OCI-LY1 (cell line): ENCODE measurements at regions not wholly inside any gene's neighbourhood (a gene's known extent, or its start where the extent isn't known, plus 50 kb on each side); places are given as distances from the start of the nearest gene placed in this dataset.

Experiments
- EZH2 ChIP-seq: fragments of 200-600 bp; sonication (generic), shearing (Covaris generic); IDR thresholded peaks from 2 replicates; pipeline ENCODE4 v1.8.0; 2017; ENCODE audit warnings: borderline replicate concordance, mixed run types, mild to moderate bottlenecking, antibody characterized with exemption, low read length, moderate library complexity, mixed read lengths
- TF ChIP-seq, protein P1 (sequence below): fragments of 200-600 bp; sonication (generic), shearing (Covaris generic); IDR thresholded peaks from 2 replicates; pipeline ENCODE4 v1.5.1; 2017; ENCODE audit warnings: mild to moderate bottlenecking, antibody characterized with exemption, low read length, moderate library complexity, mixed read lengths

DNA sequence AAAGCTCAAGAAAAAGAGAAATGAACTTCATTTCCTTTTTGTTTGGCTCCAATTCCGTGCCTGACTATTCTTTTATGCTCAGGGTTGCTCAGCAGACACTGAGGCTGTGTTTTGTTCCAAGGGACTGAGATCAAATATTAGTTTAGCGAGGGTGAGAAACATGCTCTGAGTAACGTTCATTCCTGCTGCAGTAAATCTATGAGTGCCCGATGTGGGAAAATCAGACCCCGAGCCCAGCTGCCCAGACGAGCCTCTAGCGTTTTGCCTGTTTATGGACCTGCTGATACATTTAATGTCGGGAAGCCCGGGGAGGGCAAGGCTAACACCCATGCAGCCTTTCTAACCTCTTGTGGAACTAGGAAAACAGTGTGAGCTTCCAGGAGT is 119.2 kb downstream of the VAPA start:
- TF ChIP-seq, protein P1, sequence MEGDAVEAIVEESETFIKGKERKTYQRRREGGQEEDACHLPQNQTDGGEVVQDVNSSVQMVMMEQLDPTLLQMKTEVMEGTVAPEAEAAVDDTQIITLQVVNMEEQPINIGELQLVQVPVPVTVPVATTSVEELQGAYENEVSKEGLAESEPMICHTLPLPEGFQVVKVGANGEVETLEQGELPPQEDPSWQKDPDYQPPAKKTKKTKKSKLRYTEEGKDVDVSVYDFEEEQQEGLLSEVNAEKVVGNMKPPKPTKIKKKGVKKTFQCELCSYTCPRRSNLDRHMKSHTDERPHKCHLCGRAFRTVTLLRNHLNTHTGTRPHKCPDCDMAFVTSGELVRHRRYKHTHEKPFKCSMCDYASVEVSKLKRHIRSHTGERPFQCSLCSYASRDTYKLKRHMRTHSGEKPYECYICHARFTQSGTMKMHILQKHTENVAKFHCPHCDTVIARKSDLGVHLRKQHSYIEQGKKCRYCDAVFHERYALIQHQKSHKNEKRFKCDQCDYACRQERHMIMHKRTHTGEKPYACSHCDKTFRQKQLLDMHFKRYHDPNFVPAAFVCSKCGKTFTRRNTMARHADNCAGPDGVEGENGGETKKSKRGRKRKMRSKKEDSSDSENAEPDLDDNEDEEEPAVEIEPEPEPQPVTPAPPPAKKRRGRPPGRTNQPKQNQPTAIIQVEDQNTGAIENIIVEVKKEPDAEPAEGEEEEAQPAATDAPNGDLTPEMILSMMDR: no peak
- no peak for TF ChIP-seq EZH2
